A673 (cell line): ENCODE measurements at regions not wholly inside any gene's neighbourhood (a gene's known extent, or its start where the extent isn't known, plus 50 kb on each side); places are given as distances from the start of the nearest gene placed in this dataset.

Source experiments
- BruUV-seq: library from RNA; stranded (reverse); fragments of 400-500 nt; replicated peaks from 2 replicates; lab custom pipeline; 2021; lab: Mats Ljungman, UMichigan
- CTCF ChIA-PET: fragments of 300-600 bp; sonication (Branson Sonifier 250); formaldehyde crosslinking; loops from one replicate; lab custom pipeline; 2022; ENCODE audit warnings: antibody characterized with exemption; lab: Charles Lee
- POLR2A ChIA-PET: fragments of 300-600 bp; sonication (Branson Sonifier 250); formaldehyde crosslinking; loops from one replicate; lab custom pipeline; 2022; ENCODE audit warnings: antibody characterized with exemption; ENCODE audit not compliant: low non-redundant PET; lab: Charles Lee
- DNase-seq: peaks from one replicate; pipeline ENCODE4 v3.0.0-alpha.2; 2015; ENCODE audit warnings: low spot score
- H3K27ac ChIP-seq: fragments of 200-600 bp; sonication (generic); 2 replicates; pipeline ENCODE4 v1.5.1; 2016; ENCODE audit warnings: mixed run types, low read depth, mild to moderate bottlenecking, mixed read lengths, antibody characterized with exemption, low read length; ENCODE audit not compliant: poor library complexity, severe bottlenecking
- H3K27me3 ChIP-seq: fragments of 200-600 bp; sonication (generic); replicated peaks from 2 replicates; pipeline ENCODE4 v1.6.1; 2017; ENCODE audit warnings: mixed run types, low read depth, mild to moderate bottlenecking, mixed read lengths, antibody characterized with exemption, low read length; ENCODE audit not compliant: insufficient read depth, poor library complexity
- H3K36me3 ChIP-seq: fragments of 200-600 bp; sonication (generic); 2 replicates; pipeline ENCODE4 v1.6.1; 2016; ENCODE audit warnings: mixed run types, mild to moderate bottlenecking, mixed read lengths, antibody characterized with exemption, low read length; ENCODE audit not compliant: insufficient read depth, poor library complexity, severe bottlenecking
- H3K4me1 ChIP-seq: fragments of 200-600 bp; sonication (generic); 2 replicates; pipeline ENCODE4 v1.6.1; 2017; ENCODE audit warnings: mixed run types, mild to moderate bottlenecking, mixed read lengths, antibody characterized with exemption, low read length; ENCODE audit not compliant: insufficient read depth, poor library complexity, severe bottlenecking
- H3K4me3 ChIP-seq: fragments of 200-600 bp; sonication (generic); 2 replicates; pipeline ENCODE4 v1.5.1; 2016; ENCODE audit warnings: low read depth, mixed run types, mild to moderate bottlenecking, mixed read lengths, low read length; ENCODE audit not compliant: poor library complexity, severe bottlenecking
- H3K9me3 ChIP-seq: fragments of 200-600 bp; sonication (generic); 2 replicates; pipeline ENCODE4 v1.6.1; 2016; ENCODE audit warnings: mixed run types, low read depth, mild to moderate bottlenecking, mixed read lengths, antibody characterized with exemption, low read length; ENCODE audit not compliant: poor library complexity, severe bottlenecking
- EZH2 ChIP-seq: fragments of 200-600 bp; sonication (generic); IDR thresholded peaks from 2 replicates; pipeline ENCODE4 v1.6.1; 2017; ENCODE audit warnings: borderline replicate concordance, low read depth, mild to moderate bottlenecking, mixed read lengths, antibody characterized with exemption, low read length; ENCODE audit not compliant: poor library complexity, severe bottlenecking
- intact Hi-C: fragments of 100-400 bp; cut with micrococcal nuclease; formaldehyde crosslinking; loops from one replicate; pipeline ENCODE4 v1.10.0; 2022; ENCODE audit not compliant: unreplicated experiment
- TF ChIP-seq, protein P1 (sequence below): fragments of 300-800, 200-600 bp; sonication (generic); conservative IDR thresholded peaks from 2 replicates; pipeline ENCODE4 v1.5.1; 2017; ENCODE audit warnings: low read depth, mild to moderate bottlenecking, antibody characterized with exemption, low read length, moderate library complexity, mixed read lengths

DNA sequence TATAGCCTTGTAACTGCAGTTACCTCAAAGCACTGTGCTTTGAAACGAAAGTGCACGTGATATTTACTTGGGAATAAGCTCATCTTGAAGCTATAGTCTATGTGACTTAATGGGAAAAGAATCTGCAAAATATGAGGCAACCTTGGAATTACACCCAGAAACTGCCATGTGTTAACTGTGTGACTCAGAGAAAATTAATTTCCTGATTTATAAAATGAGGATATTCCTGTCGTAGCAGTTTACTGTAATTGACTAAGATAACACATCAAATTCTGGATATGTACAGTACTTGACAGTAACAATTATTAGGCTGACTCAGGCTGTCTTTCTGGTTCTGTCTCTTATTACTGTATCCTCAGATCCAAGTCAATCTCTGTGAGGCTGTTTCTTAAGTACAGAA lies 1079.9 kb upstream of the ACO1 start:
- peak; percentile 35 for DNase-seq
- Histone ChIP-seq H3K27ac (no peak overlapping the region), H3K36me3 (no peaks in the 10 kb centered on the region), H3K4me1 (no peaks in the 10 kb centered on the region), H3K9me3 (no peaks in the 10 kb centered on the region), H3K27me3 (no peaks in the 10 kb centered on the region), H3K4me3 (no peak overlapping the region)
- BruUV-seq: no TSS peak
- CTCF ChIA-PET: no interaction called here
- intact Hi-C loops: loop anchor here (10.0 kb wide), 1 partner anchor 190 kb away; no protein-coding TSS in a partner anchor
- POLR2A ChIA-PET: no interaction called here
- TF ChIP-seq, protein P1, sequence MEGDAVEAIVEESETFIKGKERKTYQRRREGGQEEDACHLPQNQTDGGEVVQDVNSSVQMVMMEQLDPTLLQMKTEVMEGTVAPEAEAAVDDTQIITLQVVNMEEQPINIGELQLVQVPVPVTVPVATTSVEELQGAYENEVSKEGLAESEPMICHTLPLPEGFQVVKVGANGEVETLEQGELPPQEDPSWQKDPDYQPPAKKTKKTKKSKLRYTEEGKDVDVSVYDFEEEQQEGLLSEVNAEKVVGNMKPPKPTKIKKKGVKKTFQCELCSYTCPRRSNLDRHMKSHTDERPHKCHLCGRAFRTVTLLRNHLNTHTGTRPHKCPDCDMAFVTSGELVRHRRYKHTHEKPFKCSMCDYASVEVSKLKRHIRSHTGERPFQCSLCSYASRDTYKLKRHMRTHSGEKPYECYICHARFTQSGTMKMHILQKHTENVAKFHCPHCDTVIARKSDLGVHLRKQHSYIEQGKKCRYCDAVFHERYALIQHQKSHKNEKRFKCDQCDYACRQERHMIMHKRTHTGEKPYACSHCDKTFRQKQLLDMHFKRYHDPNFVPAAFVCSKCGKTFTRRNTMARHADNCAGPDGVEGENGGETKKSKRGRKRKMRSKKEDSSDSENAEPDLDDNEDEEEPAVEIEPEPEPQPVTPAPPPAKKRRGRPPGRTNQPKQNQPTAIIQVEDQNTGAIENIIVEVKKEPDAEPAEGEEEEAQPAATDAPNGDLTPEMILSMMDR: no peak
- no peak for TF ChIP-seq EZH2

GRCh38 chr9:31314241-31314640 lies 1070.2 kb upstream of the ACO1 start:
- H3K4me1 ChIP-seq: no peaks in the 10 kb centered on the region
- no peaks in the 10 kb centered on the region for H3K27me3 ChIP-seq
- H3K36me3 ChIP-seq: no peaks in the 10 kb centered on the region
- intact Hi-C loops: no loop called here
- no peak for DNase-seq
- BruUV-seq: no TSS peak
- H3K4me3 ChIP-seq: no peak overlapping the region
- no peaks in the 10 kb centered on the region for H3K9me3 ChIP-seq
- no peak overlapping the region for H3K27ac ChIP-seq
- CTCF ChIA-PET: no interaction called here
- POLR2A ChIA-PET: no interaction called here
- TF ChIP-seq, protein P1: no peak
- TF ChIP-seq EZH2: no peak

DNA sequence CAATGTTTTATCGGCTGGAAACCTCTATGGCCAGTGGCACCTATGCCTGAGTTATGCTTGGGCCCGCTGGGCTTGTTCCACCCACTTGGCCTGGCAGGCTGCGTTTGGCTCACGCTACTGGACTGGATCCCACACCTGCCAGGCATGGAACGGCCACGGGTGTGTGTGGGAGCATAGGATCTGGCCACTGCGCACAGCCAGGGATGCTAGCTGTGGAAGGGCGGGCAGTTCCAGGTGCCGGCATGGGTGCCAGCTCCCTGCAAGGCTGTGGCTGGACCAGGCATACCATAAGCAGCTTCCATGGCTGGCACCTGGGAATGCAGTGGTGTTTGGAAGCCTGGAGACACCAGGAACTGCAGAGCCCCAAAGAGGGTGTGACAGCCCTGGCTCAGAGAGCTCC lies 1063.9 kb upstream of the ACO1 start:
- ChIA-PET CTCF (no interaction called here), POLR2A (no interaction called here)
- no TSS peak for BruUV-seq
- DNase-seq: no peak
- H3K27ac ChIP-seq: no peak overlapping the region
- intact Hi-C loops: no loop called here
- TF ChIP-seq, protein P1: no peak
- TF ChIP-seq EZH2: no peak
- no peaks in the 10 kb centered on the region for H3K27me3 ChIP-seq
- no peaks in the 10 kb centered on the region for H3K4me1 ChIP-seq
- no peaks in the 10 kb centered on the region for H3K9me3 ChIP-seq
- H3K4me3 ChIP-seq: no peak overlapping the region
- no peaks in the 10 kb centered on the region for H3K36me3 ChIP-seq
